NT2/D1 (cell line): ENCODE measurements at regions not wholly inside any gene's neighbourhood (a gene's known extent, or its start where the extent isn't known, plus 50 kb on each side); places are given as distances from the start of the nearest gene placed in this dataset.

Source experiments
- SUZ12 ChIP-seq: IDR thresholded peaks from 2 replicates; pipeline ENCODE4 v1.6.1; 2011; ENCODE audit not compliant: insufficient read length, insufficient read depth; ENCODE audit errors: extremely low read depth
- YY1 ChIP-seq: IDR thresholded peaks from 2 replicates; pipeline ENCODE4 v1.6.1; 2011; ENCODE audit not compliant: insufficient read length, insufficient read depth
- ZNF274 ChIP-seq: IDR thresholded peaks from 2 replicates; pipeline ENCODE4 v1.6.1; 2011; ENCODE audit warnings: mild to moderate bottlenecking, low read depth, low read length

GRCh38 chr5:91293131-91293530 lies 90.0 kb downstream of the ARRDC3 start:
- TF ChIP-seq ZNF274 = no peak
- no peak for TF ChIP-seq YY1
- TF ChIP-seq SUZ12 = no peak
